Activated CD4-positive, alpha-beta T cell treated with anti-CD3 and anti-CD28 coated beads, Interleukin-2, amount 50 U/mL, for 4 hours (primary cell): ENCODE measurements at regions not wholly inside any gene's neighbourhood (a gene's known extent, or its start where the extent isn't known, plus 50 kb on each side); places are given as distances from the start of the nearest gene placed in this dataset.

Source experiments
- DNase-seq, 2 experiments: peaks; one replicate each; pipeline ENCODE4 v3.0.0-alpha.2; 2020

- no peak for DNase-seq
Measured at GRCh38 chr22:48603621-48604320, 1223.9 kb downstream of the BRD1 start.

- DNase-seq: no peak
Measured at GRCh38 chr22:48602805-48603518, 1224.7 kb downstream of the BRD1 start.

GRCh38 chr22:48600681-48601080, 1227.0 kb downstream of the BRD1 start:
- no peak for DNase-seq

GRCh38 chr22:48600171-48600570, 1227.5 kb downstream of the BRD1 start:
- DNase-seq: no peak

DNA sequence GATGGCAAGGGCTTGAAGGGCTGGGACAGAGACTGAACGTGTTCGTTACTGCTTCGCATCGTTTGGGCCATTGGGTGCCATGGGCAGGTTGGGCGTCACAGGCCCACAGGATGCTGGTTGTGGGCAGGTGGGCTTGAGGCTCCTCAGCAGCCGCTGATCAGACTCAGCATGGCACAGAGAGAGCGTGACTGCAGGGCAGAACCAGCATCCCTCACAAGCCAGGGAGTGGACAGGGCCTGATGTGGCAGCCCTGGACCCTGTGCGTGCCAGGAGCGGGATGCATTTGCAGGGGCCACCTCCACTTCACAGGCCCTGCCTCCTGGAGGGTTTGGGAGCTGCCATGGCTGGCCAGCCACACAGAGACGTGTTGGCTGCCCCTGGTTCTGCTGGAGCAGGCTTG, 1228.3 kb downstream of the BRD1 start:
- no peak for DNase-seq

- no peak for DNase-seq
Measured at GRCh38 chr22:48596111-48596850, 1231.4 kb downstream of the BRD1 start.

DNA sequence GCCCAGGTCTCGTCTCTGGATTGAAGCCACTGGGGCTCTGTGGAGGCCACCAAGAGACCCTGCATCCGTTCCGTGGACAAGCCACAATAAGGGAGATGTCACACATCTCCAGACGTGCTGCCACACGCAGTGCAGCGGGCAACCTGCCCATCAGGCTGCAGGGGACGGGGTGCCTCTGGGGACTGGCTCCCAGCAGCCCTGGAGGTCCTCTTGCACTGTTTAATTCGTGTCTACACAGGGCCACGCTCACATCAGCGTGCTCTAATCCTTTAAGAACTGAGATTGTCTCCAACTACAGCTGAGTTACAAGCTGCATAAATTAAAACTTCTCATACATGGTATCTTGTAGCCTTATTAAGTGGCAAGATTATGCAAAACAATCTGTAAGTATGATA, 1232.2 kb downstream of the BRD1 start:
- DNase-seq: no peak

- DNase-seq: no peak
Measured at GRCh38 chr22:48594757-48595510, 1232.7 kb downstream of the BRD1 start.

GRCh38 chr22:48594016-48594756, 1233.5 kb downstream of the BRD1 start:
- DNase-seq: no peak

GRCh38 chr22:48593551-48593950, 1234.1 kb downstream of the BRD1 start:
- no peak for DNase-seq

- no peak for DNase-seq
Measured at GRCh38 chr22:48592931-48593330, 1234.7 kb downstream of the BRD1 start.

DNA sequence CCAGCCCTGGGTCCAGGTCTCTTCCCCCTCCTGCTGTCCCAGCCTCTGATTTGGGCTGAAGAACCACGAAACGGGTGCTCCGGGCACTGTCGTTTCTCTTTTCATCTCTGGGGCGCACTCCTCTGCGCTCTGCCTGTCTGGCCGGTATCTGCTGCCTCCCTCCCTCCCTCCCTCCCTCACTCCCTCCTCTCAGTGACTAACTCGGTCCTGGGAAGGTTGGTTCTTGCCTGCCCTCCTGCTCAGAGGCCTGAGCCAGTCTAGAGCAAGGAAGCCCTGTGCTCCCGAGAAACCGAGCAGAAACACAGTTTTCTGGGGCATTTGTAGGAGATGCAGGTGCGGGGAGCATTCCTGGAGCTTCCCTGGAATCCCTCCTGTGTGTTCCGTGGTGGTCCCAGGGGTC, 1235.2 kb downstream of the BRD1 start:
- no peak for DNase-seq

- DNase-seq: no peak
Measured at GRCh38 chr22:48592066-48592345, 1235.7 kb downstream of the BRD1 start.

- DNase-seq: no peak
Measured at GRCh38 chr22:48591286-48592065, 1236.2 kb downstream of the BRD1 start.

GRCh38 chr22:48589901-48590300, 1237.8 kb downstream of the BRD1 start:
- DNase-seq: no peak

DNA sequence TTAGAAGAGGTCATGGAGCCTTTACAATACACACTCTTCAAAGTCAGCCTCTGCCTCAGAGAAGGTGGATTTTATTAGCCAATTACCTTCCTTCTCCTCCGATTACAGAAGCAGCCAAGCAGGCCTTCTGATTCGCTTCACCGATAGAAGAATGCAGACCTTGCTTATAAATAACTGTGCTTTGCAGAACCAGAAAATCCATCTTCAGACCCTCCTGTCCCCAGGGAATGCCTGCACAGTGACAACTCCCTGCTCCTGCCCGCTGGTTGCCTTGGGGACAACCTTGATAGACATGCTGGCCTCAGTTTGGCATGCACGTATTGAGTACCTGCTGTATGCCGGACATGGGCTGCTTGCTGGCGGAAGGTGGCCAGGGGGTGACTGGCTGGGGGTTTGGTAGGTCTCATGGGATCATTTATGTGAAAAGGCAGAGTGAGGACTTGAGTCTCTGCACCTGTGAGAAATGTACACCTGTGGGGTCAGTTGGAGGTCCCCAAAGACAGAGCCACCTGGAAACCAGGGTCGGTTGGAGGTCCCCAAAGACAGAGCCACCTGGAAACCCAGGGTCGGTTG, 1238.7 kb downstream of the BRD1 start:
- no peak for DNase-seq

DNA sequence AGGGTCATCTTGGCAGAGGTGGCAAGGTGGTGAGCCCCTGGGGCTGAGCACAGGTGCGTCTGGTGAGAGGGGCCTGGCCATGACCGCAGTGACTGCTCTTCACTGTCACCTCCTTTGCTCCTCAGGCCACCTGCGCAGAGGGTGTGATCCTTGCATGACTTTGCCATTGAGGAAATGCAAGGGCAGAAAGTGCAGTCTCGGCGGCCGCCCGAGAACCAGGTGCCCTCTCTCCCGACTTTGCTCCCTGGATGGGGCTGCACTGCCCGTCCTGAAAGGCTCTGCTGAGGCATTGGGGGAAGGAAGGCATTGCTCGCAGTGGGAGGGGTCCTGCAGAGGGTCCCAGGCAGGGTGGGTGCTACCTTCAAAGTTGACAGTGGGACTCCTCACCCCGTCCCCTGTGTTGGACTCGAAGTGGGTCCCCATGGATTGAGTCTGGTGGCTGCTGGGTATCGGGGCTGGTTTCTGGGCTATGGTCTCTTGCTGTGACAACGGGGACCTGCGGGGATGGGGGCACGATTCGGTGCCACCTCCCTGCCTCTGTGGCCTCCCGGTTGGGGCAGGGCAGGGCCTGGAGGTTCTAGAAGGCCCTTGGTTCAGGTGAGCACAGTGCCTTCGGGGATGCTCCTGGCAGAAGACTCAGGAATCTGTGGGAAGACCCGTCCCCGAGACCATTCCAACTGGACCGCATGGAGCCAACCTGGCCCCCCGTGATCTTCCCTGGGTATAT, 1239.4 kb downstream of the BRD1 start:
- DNase-seq: no peak

GRCh38 chr22:48587236-48587865, 1240.3 kb downstream of the BRD1 start:
- DNase-seq: no peak

DNA sequence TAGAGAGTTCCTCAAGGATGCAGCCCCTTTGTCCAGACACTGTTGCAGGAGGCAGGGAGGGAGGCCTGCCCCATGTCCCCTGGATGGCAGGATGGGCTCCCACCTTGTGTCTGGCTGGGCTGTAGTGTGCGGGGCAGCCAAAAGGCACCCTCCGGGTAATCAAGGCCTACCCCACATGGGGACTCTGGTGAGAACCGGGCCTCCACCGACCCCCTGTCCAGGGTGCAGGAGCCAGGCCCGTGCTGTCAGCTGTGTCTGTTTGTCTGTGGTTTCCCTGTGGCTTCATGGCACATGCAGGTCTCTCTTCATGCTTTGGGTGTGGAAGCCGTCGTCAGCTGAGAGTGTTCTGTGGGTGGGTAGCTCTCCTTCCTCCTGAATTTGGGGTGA, 1240.9 kb downstream of the BRD1 start:
- no peak for DNase-seq
